ENCODE measurements at regions not wholly inside any gene's neighbourhood (a gene's known extent, or its start where the extent isn't known, plus 50 kb on each side); places are given as distances from the start of the nearest gene placed in this dataset.

GRCh38 chr2:8177566-8177965 lies 504.3 kb upstream of the ID2 start:
- no peak for DNase-seq (ENCODE audit: low spot score)
- Histone ChIP-seq H3K27ac (no peak overlapping the region), H3K9me3 (no peaks in the 10 kb centered on the region), H3K4me3 (no peak overlapping the region), H3K27me3 (no peaks in the 10 kb centered on the region), H3K36me3 (no peaks in the 10 kb centered on the region), H3K4me1 (no peaks in the 10 kb centered on the region)
- no peak for TF ChIP-seq CTCF (IDR thresholded peaks at IDR 0.05)

GRCh38 chr2:8178911-8179310 lies 502.9 kb upstream of the ID2 start:
- no peak for DNase-seq (ENCODE audit: low spot score)
- no peaks in the 10 kb centered on the region for H3K36me3 ChIP-seq

GRCh38 chr2:8189316-8189715 lies 492.5 kb upstream of the ID2 start:
- no peak for DNase-seq (ENCODE audit: low spot score)
- Histone ChIP-seq H3K4me3 (no peak overlapping the region), H3K9me3 (no peaks in the 10 kb centered on the region), H3K27me3 (no peaks in the 10 kb centered on the region), H3K4me1 (no peaks in the 10 kb centered on the region), H3K27ac (no peak overlapping the region), H3K36me3 (no peaks in the 10 kb centered on the region)
- no peak for TF ChIP-seq CTCF (IDR thresholded peaks at IDR 0.05)

More at GRCh38 chr2:8178911-8179310, 502.9 kb upstream of the ID2 start:
- no peaks in the 10 kb centered on the region for H3K4me1 ChIP-seq
- TF ChIP-seq CTCF (IDR thresholded peaks at IDR 0.05), result no peak
- H3K9me3 ChIP-seq, result no peaks in the 10 kb centered on the region
- H3K27ac ChIP-seq, result no peak overlapping the region
- H3K4me3 ChIP-seq, result no peak overlapping the region
- H3K27me3 ChIP-seq, result no peaks in the 10 kb centered on the region

GRCh38 chr2:8190279-8190678 lies 491.6 kb upstream of the ID2 start:
- Histone ChIP-seq H3K36me3 (no peaks in the 10 kb centered on the region), H3K9me3 (no peaks in the 10 kb centered on the region), H3K4me1 (no peaks in the 10 kb centered on the region), H3K27me3 (no peaks in the 10 kb centered on the region), H3K4me3 (no peak overlapping the region), H3K27ac (no peak overlapping the region)
- no peak for DNase-seq (ENCODE audit: low spot score)
- TF ChIP-seq CTCF (IDR thresholded peaks at IDR 0.05), result no peak

- Histone ChIP-seq H3K4me3 (no peak overlapping the region), H3K9me3 (no peaks in the 10 kb centered on the region), H3K27me3 (no peaks in the 10 kb centered on the region), H3K36me3 (no peaks in the 10 kb centered on the region), H3K27ac (no peak overlapping the region), H3K4me1 (no peaks in the 10 kb centered on the region)
- no peak for DNase-seq (ENCODE audit: low spot score)
- no peak for TF ChIP-seq CTCF (IDR thresholded peaks at IDR 0.05)
Measured at GRCh38 chr2:8191427-8191826, 490.4 kb upstream of the ID2 start.

GRCh38 chr2:8193146-8193545 lies 488.7 kb upstream of the ID2 start:
- no peak overlapping the region for H3K4me3 ChIP-seq
- H3K36me3 ChIP-seq, result no peaks in the 10 kb centered on the region
- H3K9me3 ChIP-seq, result no peaks in the 10 kb centered on the region
- H3K27me3 ChIP-seq, result no peaks in the 10 kb centered on the region
- DNase-seq (ENCODE audit: low spot score), result no peak
- no peak for TF ChIP-seq CTCF (IDR thresholded peaks at IDR 0.05)
- H3K27ac ChIP-seq, result no peak overlapping the region
- no peaks in the 10 kb centered on the region for H3K4me1 ChIP-seq

All from right atrium auricular region (tissue), 2 donors.